ENCODE measurements at regions not wholly inside any gene's neighbourhood (a gene's known extent, or its start where the extent isn't known, plus 50 kb on each side); places are given as distances from the start of the nearest gene placed in this dataset.

DNA sequence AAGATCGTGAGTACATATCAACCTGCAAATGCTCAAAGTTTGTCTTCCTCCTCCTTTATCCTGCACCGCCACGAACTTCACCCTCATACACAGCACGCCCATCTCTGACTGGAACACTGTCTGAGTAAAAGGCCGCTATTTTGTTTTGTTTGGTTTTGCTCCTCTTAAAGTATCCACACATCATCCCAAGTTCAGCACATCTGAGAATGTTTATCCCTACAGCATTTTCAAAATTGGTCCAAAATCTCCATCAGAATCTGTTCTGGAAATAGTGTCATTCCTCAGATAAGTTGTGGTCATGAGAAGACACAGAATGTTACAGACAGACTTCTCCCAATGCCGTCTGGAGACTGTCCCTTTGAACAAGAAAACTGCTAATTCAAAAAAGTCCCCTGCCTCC, 251.6 kb upstream of the ARID1B start:
- DNase-seq (ENCODE audit: low read depth), result no peak
- no peak for TF ChIP-seq CTCF (IDR thresholded peaks at IDR 0.05; ENCODE audit: control insufficient read depth, extremely low read depth, insufficient read depth)
- H3K4me3 ChIP-seq (ENCODE audit: low read depth, low read length), result no peak overlapping the region

GRCh38 chr6:156519940-156520339, 257.2 kb upstream of the ARID1B start:
- no peak for TF ChIP-seq CTCF (IDR thresholded peaks at IDR 0.05; ENCODE audit: control insufficient read depth, extremely low read depth, insufficient read depth)
- DNase-seq (ENCODE audit: low read depth), result no peak
- no peak overlapping the region for H3K4me3 ChIP-seq (ENCODE audit: low read depth, low read length)

- DNase-seq (ENCODE audit: low read depth), result peak; percentile 67
- no peak for TF ChIP-seq CTCF (IDR thresholded peaks at IDR 0.05; ENCODE audit: control insufficient read depth, extremely low read depth, insufficient read depth)
- no peak overlapping the region for H3K4me3 ChIP-seq (ENCODE audit: low read depth, low read length)
These were observed 260.1 kb upstream of the ARID1B start for GRCh38 chr6:156517088-156517487.

- TF ChIP-seq CTCF (IDR thresholded peaks at IDR 0.05; ENCODE audit: control insufficient read depth, extremely low read depth, insufficient read depth), result no peak
- DNase-seq (ENCODE audit: low read depth), result no peak
- H3K4me3 ChIP-seq (ENCODE audit: low read depth, low read length), result no peak overlapping the region
These were observed 261.9 kb upstream of the ARID1B start for GRCh38 chr6:156515242-156515641.

DNA sequence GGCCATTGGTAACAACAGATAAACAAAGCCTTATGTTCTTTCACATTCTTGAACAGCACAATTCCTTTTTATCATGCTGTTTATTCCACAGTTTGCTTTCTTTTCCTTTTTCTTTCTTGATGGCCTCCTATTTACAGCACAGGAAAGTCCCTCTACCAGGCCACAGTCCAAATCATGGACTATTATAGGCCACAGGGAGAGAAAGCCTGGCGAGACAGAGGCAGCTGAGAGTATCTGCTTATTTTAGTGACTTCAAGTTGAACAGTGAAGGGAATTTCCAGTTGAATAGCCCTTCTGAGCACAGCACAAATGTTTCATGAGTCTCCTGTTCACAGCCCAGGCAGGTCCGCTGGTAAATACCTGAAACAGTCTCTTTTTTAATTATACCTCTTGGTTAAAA, 263.7 kb upstream of the ARID1B start:
- no peak for DNase-seq (ENCODE audit: low read depth)
- no peak overlapping the region for H3K4me3 ChIP-seq (ENCODE audit: low read depth, low read length)
- TF ChIP-seq CTCF (IDR thresholded peaks at IDR 0.05; ENCODE audit: control insufficient read depth, extremely low read depth, insufficient read depth), result no peak

- no peak overlapping the region for H3K4me3 ChIP-seq (ENCODE audit: low read depth, low read length)
- no peak for TF ChIP-seq CTCF (IDR thresholded peaks at IDR 0.05; ENCODE audit: control insufficient read depth, extremely low read depth, insufficient read depth)
- DNase-seq (ENCODE audit: low read depth), result no peak
These were observed 265.6 kb upstream of the ARID1B start for GRCh38 chr6:156511570-156511969.

DNA sequence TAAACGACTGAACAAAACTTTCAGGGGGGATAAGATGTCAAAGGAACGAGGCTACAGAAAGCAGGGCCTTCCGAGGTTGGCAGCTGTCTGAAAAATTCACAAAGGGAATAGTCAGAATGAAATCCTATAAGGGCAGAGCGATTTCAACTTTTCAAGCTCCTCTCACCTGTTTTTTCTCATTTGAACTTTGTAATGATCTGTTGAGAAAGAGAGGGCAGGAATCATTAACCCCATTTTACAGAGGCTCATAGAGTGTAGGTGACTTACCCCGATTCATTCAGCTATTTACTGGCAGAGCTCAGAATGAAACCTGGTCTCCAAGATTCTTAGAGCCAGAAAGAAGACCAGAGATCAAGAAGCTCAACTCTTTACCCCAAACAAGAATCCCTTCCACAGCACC, 266.1 kb upstream of the ARID1B start:
- TF ChIP-seq CTCF (IDR thresholded peaks at IDR 0.05; ENCODE audit: control insufficient read depth, extremely low read depth, insufficient read depth), result no peak
- H3K4me3 ChIP-seq (ENCODE audit: low read depth, low read length), result no peak overlapping the region
- DNase-seq (ENCODE audit: low read depth), result no peak

Measured in LNCaP clone FGC (cell line).